ENCODE measurements at regions not wholly inside any gene's neighbourhood (a gene's known extent, or its start where the extent isn't known, plus 50 kb on each side); places are given as distances from the start of the nearest gene placed in this dataset.

- TF ChIP-seq EZH2 (IDR thresholded peaks at IDR 0.05; ENCODE audit: borderline replicate concordance, low read depth, low read length, severe bottlenecking): no peak
- TF ChIP-seq, protein P1, sequence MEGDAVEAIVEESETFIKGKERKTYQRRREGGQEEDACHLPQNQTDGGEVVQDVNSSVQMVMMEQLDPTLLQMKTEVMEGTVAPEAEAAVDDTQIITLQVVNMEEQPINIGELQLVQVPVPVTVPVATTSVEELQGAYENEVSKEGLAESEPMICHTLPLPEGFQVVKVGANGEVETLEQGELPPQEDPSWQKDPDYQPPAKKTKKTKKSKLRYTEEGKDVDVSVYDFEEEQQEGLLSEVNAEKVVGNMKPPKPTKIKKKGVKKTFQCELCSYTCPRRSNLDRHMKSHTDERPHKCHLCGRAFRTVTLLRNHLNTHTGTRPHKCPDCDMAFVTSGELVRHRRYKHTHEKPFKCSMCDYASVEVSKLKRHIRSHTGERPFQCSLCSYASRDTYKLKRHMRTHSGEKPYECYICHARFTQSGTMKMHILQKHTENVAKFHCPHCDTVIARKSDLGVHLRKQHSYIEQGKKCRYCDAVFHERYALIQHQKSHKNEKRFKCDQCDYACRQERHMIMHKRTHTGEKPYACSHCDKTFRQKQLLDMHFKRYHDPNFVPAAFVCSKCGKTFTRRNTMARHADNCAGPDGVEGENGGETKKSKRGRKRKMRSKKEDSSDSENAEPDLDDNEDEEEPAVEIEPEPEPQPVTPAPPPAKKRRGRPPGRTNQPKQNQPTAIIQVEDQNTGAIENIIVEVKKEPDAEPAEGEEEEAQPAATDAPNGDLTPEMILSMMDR (IDR thresholded peaks at IDR 0.05; ENCODE audit: borderline replicate concordance, extremely low read depth, low read length, poor library complexity, severe bottlenecking): no peak
Observed at GRCh38 chr3:103617961-103618360, 1183.1 kb downstream of the ZPLD1 start.
